Stimulated activated naive B cell treated with anti-CD40 and anti-IgM and Interleukin-4, amounts not matched to agents 10 μg/mL and 1 μg/mL and 100 μg/mL, for 72 hours (primary cell): ENCODE measurements at regions not wholly inside any gene's neighbourhood (a gene's known extent, or its start where the extent isn't known, plus 50 kb on each side); places are given as distances from the start of the nearest gene placed in this dataset.

Experiments used
- ATAC-seq, 2 donors: fragments of 150-1000 bp; cut with Tn5 transposase; replicated peaks; 2 replicates each; pipeline ENCODE4 v1.10.0; 2021; ENCODE audit warnings: moderate library complexity in 1 of 2
- DNase-seq: peaks from one replicate; pipeline ENCODE4 v3.0.0; 2021
- H3K27ac Mint-ChIP-seq: one replicate; pipeline ENCODE4 v1.8.0; 2022; ENCODE audit warnings: mild to moderate bottlenecking, mixed read lengths
- H3K27me3 Mint-ChIP-seq, 2 donors: one replicate each; pipeline ENCODE4 v1.8.0; 2022; ENCODE audit warnings: mixed read lengths in 2 of 2
- H3K36me3 Mint-ChIP-seq, 2 donors: one replicate each; pipeline ENCODE4 v1.8.0; 2022; ENCODE audit warnings: mixed read lengths in 2 of 2, mild to moderate bottlenecking in 1 of 2
- H3K4me1 Mint-ChIP-seq, 2 donors: one replicate each; pipeline ENCODE4 v1.8.0; 2022; ENCODE audit warnings: mixed read lengths in 2 of 2, mild to moderate bottlenecking in 1 of 2
- H3K4me3 Mint-ChIP-seq, 2 donors: one replicate each; pipeline ENCODE4 v1.8.0; 2022; ENCODE audit warnings: mild to moderate bottlenecking in 2 of 2, mixed read lengths in 2 of 2, moderate library complexity in 1 of 2
- H3K9me3 Mint-ChIP-seq, 2 donors: one replicate each; pipeline ENCODE4 v1.8.0; 2022; ENCODE audit warnings: mixed read lengths in 2 of 2, mild to moderate bottlenecking in 1 of 2

GRCh38 chr7:421136-421991 is 98.3 kb downstream of the PDGFA start:
- H3K9me3 Mint-ChIP-seq = peaks cover 8 to 9% of the 10 kb centered on the region in 2 donors
- H3K27ac Mint-ChIP-seq = no peak overlapping the region
- no peak overlapping the region for H3K4me3 Mint-ChIP-seq
- ATAC-seq (no peak), DNase-seq (no peak)
- H3K27me3 Mint-ChIP-seq = peaks cover 0 to 4% of the 10 kb centered on the region in 2 donors
- no peaks in the 10 kb centered on the region for H3K4me1 Mint-ChIP-seq
- H3K36me3 Mint-ChIP-seq = peaks cover 4 to 8% of the 10 kb centered on the region in 2 donors

DNA sequence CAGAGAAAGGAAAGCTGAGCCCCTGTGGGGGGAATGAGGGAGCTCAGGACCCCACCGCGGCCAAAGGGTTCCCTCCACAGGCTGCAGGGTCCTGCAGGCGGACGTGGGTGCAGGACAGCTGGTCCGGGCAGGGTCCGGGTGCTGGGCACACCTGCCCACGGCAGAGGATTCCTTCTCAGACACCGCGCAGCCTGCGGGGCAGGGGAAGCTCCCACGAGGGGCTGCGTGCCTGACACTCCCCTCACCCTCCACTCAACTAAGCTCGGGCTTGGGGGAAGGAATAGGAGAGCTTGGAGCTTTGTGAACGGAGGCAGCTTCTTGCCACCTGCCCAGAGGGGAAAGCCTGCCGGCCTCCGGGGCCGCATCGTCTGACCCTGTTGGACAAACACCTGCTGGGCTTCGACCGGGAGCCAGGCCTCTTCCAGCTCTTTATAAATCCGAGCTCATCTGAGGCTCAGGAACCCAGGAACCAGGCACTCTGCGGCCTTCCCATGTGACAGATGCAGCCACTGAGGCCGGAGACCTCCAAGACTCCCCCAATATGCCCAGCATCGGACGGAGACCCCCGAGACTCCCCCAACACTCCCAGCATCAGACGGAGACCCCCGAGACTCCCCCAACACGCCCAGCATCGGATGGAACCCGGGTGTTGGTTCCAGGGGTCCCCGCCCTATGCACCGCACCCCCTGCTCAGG is 97.3 kb downstream of the PDGFA start:
- Mint-ChIP-seq H3K27me3 (peaks cover 0 to 8% of the 10 kb centered on the region in 2 donors), H3K36me3 (peaks cover 3 to 7% of the 10 kb centered on the region in 2 donors), H3K4me3 (no peak overlapping the region), H3K4me1 (no peaks in the 10 kb centered on the region), H3K9me3 (peaks cover 6 to 7% of the 10 kb centered on the region in 2 donors), H3K27ac (no peak overlapping the region)
- ATAC-seq = no peak
- no peak for DNase-seq

DNA sequence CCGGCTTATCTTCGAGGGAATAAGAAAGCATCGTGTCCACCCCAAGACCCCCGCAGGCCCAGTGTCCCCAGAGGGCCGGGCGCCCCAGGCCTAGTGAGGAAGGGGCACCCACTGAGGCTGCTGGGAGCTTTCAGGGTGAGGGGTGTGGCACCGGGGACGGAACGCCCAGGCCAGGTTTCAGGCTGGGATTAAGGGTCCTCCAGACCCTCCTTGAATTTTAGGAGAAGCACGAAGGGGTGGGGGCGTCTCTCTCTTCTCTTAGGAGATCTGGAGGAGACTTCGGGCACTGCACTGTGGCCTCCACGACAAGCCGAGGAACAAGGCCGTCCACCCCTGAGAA is 96.8 kb downstream of the PDGFA start:
- Mint-ChIP-seq H3K4me1 (no peaks in the 10 kb centered on the region), H3K27me3 (peaks cover 0 to 8% of the 10 kb centered on the region in 2 donors), H3K27ac (no peak overlapping the region), H3K36me3 (peaks cover 3% of the 10 kb centered on the region in 2 donors), H3K9me3 (peaks cover 2 to 8% of the 10 kb centered on the region in 2 donors), H3K4me3 (no peak overlapping the region)
- no peak for DNase-seq
- ATAC-seq = no peak

GRCh38 chr7:423312-424260 is 96.1 kb downstream of the PDGFA start:
- ATAC-seq (no peak), DNase-seq (no peak)
- Mint-ChIP-seq H3K9me3 (peaks cover 2 to 4% of the 10 kb centered on the region in 2 donors), H3K4me3 (no peak overlapping the region), H3K4me1 (no peaks in the 10 kb centered on the region), H3K36me3 (no peaks in the 10 kb centered on the region), H3K27me3 (peaks cover 0 to 8% of the 10 kb centered on the region in 2 donors), H3K27ac (no peak overlapping the region)

DNA sequence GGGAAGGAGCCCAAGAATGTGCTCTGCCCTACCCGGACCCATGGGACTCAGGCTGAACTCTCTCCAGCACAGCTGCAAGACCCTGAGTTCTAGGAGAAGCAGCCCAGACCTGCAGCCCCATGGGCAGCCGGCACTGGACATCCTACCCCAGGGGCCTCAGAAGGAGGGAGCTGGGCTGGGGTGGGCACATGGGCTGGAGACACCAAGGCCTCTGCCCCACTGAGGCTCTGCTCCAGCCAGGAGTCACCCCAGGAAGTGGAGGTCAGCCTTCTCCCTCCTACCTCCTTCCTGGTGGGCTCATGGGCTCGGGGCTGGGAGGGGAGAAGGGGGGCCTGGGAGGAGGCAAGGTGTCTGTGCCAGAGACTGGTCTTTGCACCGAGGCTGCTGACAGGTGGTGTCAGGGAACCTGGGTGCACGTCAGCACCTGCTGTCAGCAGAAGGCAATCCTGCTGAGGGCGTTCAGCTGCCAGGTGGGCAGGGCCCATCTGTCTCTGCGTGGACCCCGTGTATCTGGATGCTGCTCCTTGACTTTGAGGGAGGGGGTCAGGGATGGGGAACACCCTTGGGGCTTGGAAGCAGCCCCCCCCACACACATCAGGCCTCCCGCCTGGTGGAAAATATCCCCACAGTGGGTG is 95.2 kb downstream of the PDGFA start:
- H3K27ac Mint-ChIP-seq = no peak overlapping the region
- no peak for ATAC-seq
- no peaks in the 10 kb centered on the region for H3K4me1 Mint-ChIP-seq
- peaks cover 4% of the 10 kb centered on the region in 2 donors for H3K9me3 Mint-ChIP-seq
- DNase-seq = no peak
- peaks cover 0 to 8% of the 10 kb centered on the region in 2 donors for H3K27me3 Mint-ChIP-seq
- no peaks in the 10 kb centered on the region for H3K36me3 Mint-ChIP-seq
- H3K4me3 Mint-ChIP-seq = no peak overlapping the region

DNA sequence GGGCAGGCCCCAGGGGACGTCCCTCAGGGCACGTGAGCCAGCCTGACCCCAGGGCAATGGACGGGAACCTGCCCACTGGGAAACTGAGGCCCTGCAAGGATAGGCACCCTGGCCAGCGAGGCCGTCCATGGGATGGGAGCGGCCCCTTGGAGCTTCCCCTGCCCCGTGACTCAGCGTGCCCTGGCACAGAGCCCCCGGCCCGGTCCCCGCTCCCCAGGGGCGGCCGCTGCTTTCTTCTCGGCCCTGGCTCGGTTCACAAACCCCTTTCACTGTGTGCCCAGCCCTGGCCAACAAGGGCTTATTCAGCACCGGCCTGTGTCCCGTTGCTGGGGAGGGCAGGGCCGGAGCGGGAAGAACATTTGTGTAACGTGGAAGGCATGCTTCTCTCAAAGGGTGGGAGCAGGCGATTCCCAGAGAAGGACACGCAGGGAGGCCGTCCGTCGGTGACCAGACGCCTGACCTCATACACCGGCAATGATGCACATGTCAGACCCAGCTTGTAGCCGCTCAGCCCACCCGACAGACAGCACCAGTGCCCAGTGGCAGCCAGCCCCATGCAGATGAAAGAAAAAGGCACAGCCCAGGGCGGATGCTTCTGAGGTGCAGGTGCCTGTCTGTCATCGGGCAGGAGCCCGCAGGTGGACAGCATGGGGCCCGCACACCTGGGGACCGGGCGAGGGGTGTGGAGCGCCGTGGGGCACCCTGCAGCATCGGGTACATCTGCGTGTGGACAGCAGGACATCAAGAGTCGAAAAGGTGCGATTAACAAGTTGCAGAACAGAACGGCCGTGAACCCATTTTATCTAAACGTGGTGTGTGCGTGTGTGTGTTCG is 94.5 kb downstream of the PDGFA start:
- no peak overlapping the region for H3K27ac Mint-ChIP-seq
- ATAC-seq (no peak), DNase-seq (no peak)
- peaks cover 4% of the 10 kb centered on the region in 2 donors for H3K9me3 Mint-ChIP-seq
- H3K4me3 Mint-ChIP-seq = no peak overlapping the region
- no peaks in the 10 kb centered on the region for H3K36me3 Mint-ChIP-seq
- peaks cover 0 to 8% of the 10 kb centered on the region in 2 donors for H3K27me3 Mint-ChIP-seq
- no peaks in the 10 kb centered on the region for H3K4me1 Mint-ChIP-seq

- H3K9me3 Mint-ChIP-seq = peaks cover 4% of the 10 kb centered on the region in 2 donors
- H3K27me3 Mint-ChIP-seq = peaks cover 0 to 8% of the 10 kb centered on the region in 2 donors
- H3K27ac Mint-ChIP-seq = no peak overlapping the region
- H3K36me3 Mint-ChIP-seq = no peaks in the 10 kb centered on the region
- H3K4me3 Mint-ChIP-seq = no peak overlapping the region
- ATAC-seq (no peak), DNase-seq (no peak)
- no peaks in the 10 kb centered on the region for H3K4me1 Mint-ChIP-seq
These were observed 93.9 kb downstream of the PDGFA start for GRCh38 chr7:425794-426188.

GRCh38 chr7:426510-426909 is 93.1 kb downstream of the PDGFA start:
- H3K27me3 Mint-ChIP-seq = peaks cover 0 to 8% of the 10 kb centered on the region in 2 donors
- no peaks in the 10 kb centered on the region for H3K4me1 Mint-ChIP-seq
- no peak overlapping the region for H3K27ac Mint-ChIP-seq
- no peak for ATAC-seq
- H3K9me3 Mint-ChIP-seq = peaks cover 4% of the 10 kb centered on the region in 2 donors
- H3K4me3 Mint-ChIP-seq = no peak overlapping the region
- no peak for DNase-seq
- no peaks in the 10 kb centered on the region for H3K36me3 Mint-ChIP-seq

DNA sequence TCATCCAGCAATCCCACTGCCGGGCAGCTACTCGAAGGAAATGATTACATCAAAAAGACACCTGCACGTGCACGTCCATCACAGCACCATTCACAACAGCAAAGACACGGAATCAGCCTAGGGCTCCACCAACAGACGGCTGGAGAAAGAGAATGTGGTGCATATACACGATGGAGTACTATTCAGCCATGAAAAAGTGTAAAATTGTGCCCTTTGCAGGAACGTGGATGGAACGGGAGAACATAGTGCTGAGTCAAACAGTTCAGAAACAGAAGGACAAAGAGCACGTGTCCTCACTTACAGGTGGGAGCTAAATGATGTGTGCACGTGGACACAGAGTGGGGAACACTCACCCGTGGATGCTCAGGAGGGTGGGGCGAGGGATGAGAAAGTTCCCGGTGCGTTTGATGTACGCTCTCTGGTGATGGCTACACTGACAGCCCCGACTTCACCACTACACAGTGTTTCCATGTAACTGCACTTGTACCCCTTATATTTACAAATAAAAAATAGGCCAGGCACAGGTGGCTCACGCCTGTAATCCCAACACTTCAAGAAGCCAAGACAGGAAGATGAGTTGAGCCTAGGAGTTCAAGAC is 92.0 kb downstream of the PDGFA start:
- Mint-ChIP-seq H3K4me1 (no peaks in the 10 kb centered on the region), H3K9me3 (peaks cover 4% of the 10 kb centered on the region in 2 donors), H3K36me3 (no peaks in the 10 kb centered on the region), H3K4me3 (no peak overlapping the region), H3K27ac (no peak overlapping the region), H3K27me3 (peaks cover 0 to 4% of the 10 kb centered on the region in 2 donors)
- DNase-seq (no peak), ATAC-seq (no peak)

- DNase-seq (no peak), ATAC-seq (no peak)
- H3K4me3 Mint-ChIP-seq = no peak overlapping the region
- peaks cover 4% of the 10 kb centered on the region in 2 donors for H3K27me3 Mint-ChIP-seq
- H3K27ac Mint-ChIP-seq = no peak overlapping the region
- peaks cover 4% of the 10 kb centered on the region in 2 donors for H3K9me3 Mint-ChIP-seq
- no peaks in the 10 kb centered on the region for H3K36me3 Mint-ChIP-seq
- H3K4me1 Mint-ChIP-seq = no peaks in the 10 kb centered on the region
These were observed 91.3 kb downstream of the PDGFA start for GRCh38 chr7:428387-428786.

DNA sequence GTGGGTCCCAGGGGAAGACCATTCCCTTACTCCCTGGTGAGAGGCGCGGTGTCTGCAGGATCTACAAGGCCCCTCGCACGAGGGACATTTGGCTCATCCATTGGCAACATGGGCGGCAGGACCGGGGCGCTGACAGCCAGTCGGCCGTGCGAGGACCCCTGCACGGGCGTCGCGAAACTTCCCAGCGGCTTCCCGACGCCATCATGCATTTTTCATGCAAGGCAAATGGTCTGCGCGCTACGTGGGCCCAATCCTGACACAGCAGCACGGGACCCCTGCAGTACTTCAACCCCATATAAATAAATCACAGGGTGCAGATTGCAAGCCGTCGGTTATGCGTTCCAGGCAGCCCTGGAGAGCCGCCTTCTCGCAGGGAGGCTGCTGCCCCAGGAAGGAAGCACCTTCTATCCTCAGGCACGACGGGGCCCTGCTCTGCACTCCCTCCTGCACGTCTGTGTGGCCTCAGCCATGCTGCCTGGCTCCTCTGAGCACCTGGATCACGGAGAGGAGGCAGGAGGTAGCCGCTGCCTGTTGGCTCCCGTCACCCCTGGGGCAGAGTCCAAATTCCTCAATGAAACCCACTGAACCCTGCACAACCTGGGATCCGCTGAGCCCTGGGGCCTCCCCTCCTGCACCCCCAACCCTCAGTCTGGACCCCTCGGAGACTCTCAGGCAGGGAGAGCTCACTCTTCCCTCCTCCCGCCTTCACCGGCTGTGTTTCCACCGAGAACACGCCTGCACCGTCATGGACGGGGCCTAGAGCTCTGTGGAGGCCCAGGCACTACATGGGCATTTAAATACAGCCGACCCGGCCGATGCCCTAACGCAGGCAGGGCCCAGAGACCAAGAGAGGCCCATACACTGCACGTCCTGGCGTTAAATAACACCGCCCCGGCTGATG is 90.5 kb downstream of the PDGFA start:
- H3K27me3 Mint-ChIP-seq = peaks cover 4 to 7% of the 10 kb centered on the region in 2 donors
- no peak for DNase-seq
- H3K4me1 Mint-ChIP-seq = no peaks in the 10 kb centered on the region
- no peak overlapping the region for H3K27ac Mint-ChIP-seq
- ATAC-seq = no peak
- no peak overlapping the region for H3K4me3 Mint-ChIP-seq
- H3K36me3 Mint-ChIP-seq = no peaks in the 10 kb centered on the region
- H3K9me3 Mint-ChIP-seq = peaks cover 4% of the 10 kb centered on the region in 2 donors

GRCh38 chr7:429828-430180 is 89.8 kb downstream of the PDGFA start:
- Mint-ChIP-seq H3K36me3 (no peaks in the 10 kb centered on the region), H3K27me3 (peaks cover 4 to 10% of the 10 kb centered on the region in 2 donors), H3K9me3 (peaks cover 4% of the 10 kb centered on the region in 2 donors), H3K4me1 (peaks cover 0 to under 1% of the 10 kb centered on the region in 2 donors), H3K27ac (no peak overlapping the region), H3K4me3 (no peak overlapping the region)
- no peak for DNase-seq
- no peak for ATAC-seq
